Forelimb muscle (tissue), 1 donor: ENCODE measurements at regions not wholly inside any gene's neighbourhood (a gene's known extent, or its start where the extent isn't known, plus 50 kb on each side); places are given as distances from the start of the nearest gene placed in this dataset.

Experiments used
- DNase-seq: peaks from one replicate; pipeline ENCODE4 v3.0.0-alpha.2; 2013; ENCODE audit warnings: low read depth

GRCh38 chr11:23336961-23337360, 476.7 kb upstream of the CCDC179 start:
- no peak for DNase-seq

DNA sequence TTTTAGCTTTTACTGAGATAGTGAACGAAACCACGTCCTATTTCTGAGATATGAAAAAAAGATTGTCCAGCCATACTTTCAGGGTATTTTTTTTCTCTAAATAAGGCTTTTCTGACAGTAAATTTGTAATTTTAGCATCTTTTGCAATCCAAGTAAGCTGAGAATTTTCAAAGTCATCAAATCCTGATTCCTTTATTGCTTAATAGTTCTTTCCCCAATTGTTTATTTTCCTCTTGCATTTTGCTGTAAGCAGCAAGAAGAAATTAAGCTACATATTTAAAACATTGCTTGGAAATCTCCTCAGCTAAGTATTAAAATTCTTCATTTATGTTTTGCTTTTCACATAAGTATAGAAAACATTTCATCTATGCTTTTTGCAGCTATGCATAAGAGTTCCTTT, 493.3 kb upstream of the CCDC179 start:
- DNase-seq, result no peak

DNA sequence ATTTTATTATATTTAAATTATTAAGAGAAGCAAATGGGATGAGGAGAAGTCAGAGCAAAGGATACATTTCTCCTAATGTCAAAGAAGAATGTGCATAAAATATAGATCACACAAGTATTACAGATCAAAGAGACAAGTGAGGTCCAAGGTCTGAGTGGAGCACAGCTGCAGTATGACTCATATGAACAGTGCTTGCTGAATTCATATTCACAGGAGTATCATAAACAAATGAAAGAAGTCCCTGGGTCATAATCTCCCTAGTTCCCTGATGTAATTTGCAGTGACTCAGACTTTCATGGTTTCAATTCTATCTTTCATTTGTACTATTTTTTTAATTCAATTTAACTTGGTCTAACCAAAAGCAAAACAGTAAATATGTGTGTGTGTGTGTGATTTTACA, 499.0 kb upstream of the CCDC179 start:
- peak; percentile 48 for DNase-seq

- DNase-seq, result no peak
Measured at GRCh38 chr11:23364076-23364475, 503.8 kb upstream of the CCDC179 start.

DNA sequence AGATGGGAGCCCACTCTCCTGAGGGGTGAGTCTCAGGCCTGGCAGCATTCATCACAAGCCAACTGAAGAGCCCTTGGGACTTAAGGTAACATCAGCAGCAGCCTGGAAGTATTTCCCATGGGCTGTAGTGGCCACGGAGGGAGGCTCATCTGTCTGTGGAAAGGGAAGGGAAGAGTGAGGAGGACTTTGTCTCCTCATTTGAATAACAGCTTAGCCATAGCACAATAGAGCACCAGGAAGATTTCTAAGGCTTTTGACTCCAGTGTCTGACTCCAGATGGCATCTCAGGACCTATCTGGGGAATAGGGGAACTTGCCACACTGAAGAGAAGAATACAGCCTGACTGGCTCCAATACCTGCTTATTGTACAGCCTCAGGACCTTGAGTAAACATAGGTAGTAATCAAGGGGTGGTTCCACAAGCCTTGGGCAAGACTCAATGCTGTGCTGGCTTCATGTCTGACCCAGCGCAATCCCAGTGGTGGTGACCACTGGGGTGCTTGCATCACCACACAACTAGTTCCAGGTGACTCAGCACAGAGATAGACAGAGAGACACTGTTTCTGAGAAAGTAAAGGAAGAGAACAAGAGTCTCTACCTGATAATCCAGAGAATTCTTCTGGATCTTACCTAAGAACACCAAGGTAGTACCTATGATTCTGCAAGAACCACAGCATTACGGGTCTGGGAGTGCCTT, 510.5 kb upstream of the CCDC179 start:
- DNase-seq, result no peak

- no peak for DNase-seq
Measured at GRCh38 chr11:23377909-23378308, 517.6 kb upstream of the CCDC179 start.

DNA sequence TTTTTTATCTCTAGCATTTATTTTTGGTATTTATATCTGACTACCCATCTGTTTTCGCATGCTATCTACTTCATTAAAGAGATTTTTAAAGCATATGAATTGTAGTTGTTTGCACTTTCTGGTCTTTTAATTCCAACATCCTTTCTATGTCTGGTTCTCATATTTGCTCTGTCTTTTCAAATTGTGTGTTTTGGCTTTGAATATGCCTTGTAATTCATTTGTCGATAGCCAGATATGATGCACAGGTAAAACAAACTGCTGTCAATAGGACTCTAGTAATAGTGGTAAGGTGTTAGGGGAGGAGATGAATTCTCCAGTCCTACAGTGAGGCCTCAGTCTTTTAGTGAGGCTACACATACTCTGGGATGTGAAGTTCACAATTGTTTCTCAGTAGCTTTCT, 530.8 kb upstream of the CCDC179 start:
- no peak for DNase-seq

DNA sequence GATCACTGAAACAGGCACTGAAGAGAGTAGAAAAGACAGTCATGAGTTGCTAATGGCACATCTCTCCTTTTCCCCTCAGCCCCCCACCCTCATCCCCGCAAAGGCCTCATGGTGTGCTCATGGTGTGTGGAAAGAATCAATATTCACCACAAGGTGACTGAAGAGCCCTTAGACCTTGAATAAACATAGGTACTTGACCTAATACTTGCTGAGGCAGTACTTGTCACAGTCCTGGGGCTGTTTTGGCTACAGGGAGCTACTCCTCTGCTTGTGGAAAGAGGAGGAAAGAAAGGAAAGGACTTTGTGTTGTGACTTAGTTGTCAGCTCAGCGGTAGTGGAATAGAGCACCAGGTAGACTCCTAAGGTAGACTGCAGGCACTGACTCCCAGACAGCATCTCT, 537.8 kb upstream of the CCDC179 start:
- no peak for DNase-seq

GRCh38 chr11:23399995-23400394, 539.7 kb upstream of the CCDC179 start:
- DNase-seq, result no peak

DNA sequence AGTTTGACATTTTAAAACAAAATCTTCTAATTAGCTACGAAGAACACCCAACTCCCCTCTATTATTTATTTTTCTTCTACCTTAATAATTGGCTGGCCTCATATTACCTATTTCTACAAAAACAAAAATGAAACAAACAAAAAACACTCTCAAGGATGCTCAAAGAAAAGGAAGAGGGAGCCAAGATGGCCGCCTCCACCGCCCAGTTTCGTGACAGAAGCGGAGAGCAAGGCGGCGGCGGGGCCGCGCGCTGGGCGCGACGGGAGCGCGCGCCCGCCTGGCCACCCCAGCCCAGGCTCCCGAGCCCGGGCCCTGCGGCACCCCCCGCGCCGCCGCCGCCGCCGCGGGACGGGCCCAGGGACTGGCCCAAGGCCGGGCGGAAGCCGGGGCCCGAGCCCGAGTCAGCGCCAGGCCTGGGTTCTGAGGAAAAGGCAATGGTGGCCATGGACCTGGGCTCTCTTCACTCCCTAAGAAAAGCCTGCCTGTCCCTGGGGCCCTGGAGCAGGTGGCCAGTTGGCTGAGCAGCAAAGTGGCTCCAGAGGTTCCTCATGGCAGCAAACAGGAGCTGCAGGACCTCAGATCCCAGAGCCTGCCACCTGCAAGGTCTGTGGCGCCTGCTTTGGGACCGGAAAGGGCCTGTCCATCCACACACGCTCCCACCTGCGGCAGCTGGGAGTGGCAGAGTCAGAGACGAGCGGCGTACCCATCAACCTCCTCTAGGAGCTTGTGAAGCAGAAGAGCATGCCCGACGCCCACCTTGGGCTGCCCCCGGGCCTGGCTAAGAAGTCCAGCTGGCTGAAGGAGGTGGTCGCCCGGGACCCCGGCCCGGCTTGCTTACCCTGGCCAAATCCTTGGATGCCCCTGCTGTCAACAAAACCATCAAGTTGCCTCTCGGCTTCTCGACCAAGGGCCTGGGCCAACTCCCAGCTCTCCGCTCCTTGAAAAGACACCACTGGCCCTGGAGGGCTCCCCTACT, 543.2 kb upstream of the CCDC179 start:
- DNase-seq, result no peak

GRCh38 chr11:23404225-23405160, 544.2 kb upstream of the CCDC179 start:
- no peak for DNase-seq

DNA sequence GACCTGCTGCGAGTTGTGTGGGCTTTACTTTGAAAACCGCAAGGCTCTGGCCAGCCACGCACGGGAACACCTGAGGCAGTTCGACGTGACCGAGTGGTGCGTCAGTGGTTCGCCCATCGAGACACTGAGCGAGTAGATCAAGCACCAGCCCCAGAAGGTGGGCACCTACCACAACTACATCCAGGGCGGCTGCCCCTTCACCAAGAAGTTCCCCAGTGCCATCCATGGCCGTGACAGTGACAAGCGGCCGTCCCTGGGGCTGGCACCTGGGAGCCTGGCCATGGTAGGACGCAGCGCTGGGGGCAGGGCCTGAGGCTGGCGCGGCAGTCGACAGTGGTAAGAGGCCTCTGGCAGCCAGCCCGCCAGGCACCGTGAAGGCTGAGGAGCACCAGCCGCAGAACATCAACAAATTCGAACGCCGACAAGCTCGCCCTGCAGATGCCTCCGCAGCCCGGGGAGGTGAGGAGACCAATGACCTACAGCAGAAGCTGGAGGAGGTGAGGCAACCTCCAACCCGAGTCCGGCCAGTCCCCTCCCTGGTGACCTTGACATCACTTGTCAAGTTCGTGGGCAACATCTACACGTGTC, 545.2 kb upstream of the CCDC179 start:
- no peak for DNase-seq

- DNase-seq, result no peak
Measured at GRCh38 chr11:23406131-23406819, 546.0 kb upstream of the CCDC179 start.

- DNase-seq, result no peak
Measured at GRCh38 chr11:23413057-23413456, 552.8 kb upstream of the CCDC179 start.

- DNase-seq, result peak; percentile 1
Measured at GRCh38 chr11:23423104-23423503, 562.8 kb upstream of the CCDC179 start.

GRCh38 chr11:23423656-23424055, 563.4 kb upstream of the CCDC179 start:
- DNase-seq, result no peak

DNA sequence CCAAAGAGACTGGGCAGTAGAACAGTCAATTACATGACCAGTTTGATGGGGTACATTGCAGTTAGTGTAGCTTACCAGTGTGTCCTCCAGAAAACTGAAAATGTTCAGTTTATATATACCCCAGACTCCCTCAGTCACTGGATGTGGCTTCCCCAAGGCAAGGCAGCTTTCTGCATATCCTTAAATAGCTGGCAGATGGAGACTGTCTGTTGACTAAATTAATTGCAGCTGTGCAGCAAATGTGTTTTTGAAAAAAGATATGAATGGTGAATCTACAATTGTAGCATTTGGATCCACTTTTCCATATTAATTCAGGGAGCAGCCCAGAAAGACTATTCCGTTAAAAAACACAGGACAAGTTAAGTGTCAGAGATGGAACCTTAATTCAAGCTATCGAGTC, 565.1 kb upstream of the CCDC179 start:
- DNase-seq, result peak; percentile 31

DNA sequence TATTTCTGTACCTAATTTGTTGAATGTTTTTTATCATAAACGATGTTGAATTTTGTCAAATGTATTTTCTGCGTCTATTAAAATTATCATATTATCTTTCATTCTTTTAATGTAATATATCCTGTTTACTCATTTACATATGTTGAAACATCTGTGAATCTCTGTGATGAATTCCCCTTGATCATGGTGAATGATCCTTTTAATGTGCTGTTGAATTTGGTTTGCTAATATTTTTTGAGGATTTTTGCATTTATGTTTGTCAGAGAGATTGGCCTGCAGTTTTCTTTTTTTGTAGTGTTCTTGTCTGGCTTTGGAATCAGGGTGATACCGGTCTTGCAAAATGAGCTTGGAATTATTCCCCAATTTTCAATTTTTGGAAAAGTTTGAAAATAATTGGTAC, 569.3 kb upstream of the CCDC179 start:
- no peak for DNase-seq

GRCh38 chr11:23453522-23453921, 593.2 kb upstream of the CCDC179 start:
- DNase-seq, result no peak

- no peak for DNase-seq
Measured at GRCh38 chr11:23455321-23455891, 595.1 kb upstream of the CCDC179 start.

DNA sequence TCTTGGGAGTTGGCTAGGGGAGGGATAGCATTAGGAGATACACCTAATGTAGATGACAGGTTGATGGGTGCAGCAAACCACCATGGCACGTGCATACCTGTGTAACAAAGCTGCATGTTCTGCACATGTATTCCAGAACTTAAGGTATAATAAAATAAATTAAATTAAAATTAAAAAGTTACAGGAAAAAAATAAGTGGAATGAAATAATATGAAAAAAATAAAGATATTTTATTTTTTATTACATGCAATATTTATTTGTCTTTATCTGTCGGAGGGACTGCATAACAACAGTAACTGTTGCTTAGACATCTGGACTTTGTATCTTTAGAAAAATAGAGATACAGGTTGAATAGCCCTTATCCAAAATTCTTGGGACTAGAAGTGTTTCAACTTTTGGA, 597.4 kb upstream of the CCDC179 start:
- no peak for DNase-seq
